Activated CD4-positive, alpha-beta T cell treated with anti-CD3 and anti-CD28 coated beads, Interleukin-2, amount 50 U/mL, for 24 hours (primary cell): ENCODE measurements at regions not wholly inside any gene's neighbourhood (a gene's known extent, or its start where the extent isn't known, plus 50 kb on each side); places are given as distances from the start of the nearest gene placed in this dataset.
"Not testable (repeated sequence)": the region's sequence is repeated elsewhere in the genome, so short reads cannot be mapped to it uniquely, and the experiment has no call there.

Source experiments
- DNase-seq, 2 donors: peaks; one replicate each; pipeline ENCODE4 v3.0.0-alpha.2; 2020; ENCODE audit warnings: low read depth in 1 of 2, low spot score in 1 of 2

- no peak for DNase-seq
Measured at GRCh38 chrX:46234775-46235174, 310.4 kb downstream of the ZNF674 start.

- no peak for DNase-seq
Measured at GRCh38 chrX:46228389-46228788, 316.8 kb downstream of the ZNF674 start.

DNA sequence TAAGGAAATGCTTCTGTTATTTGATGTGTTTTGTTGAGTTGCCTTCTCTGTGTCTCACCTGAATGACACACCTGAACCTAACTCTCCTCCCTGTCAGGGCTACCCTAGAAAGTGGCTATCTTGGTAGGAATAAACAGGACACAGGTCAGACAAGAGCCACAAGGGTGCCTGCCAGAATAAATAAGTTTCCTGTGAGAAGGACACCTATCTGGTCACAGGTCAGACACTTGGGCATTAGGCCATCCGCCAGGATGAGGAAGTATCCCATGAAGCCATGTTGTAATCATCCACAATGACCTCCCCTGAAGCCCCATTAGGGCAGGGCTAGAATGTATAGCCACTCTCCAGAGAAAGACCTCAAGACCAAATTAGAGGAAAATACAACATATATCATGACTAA, 318.8 kb downstream of the ZNF674 start:
- DNase-seq: no peak

GRCh38 chrX:46223499-46223898, 321.7 kb downstream of the ZNF674 start:
- DNase-seq: not testable (repeated sequence)

DNA sequence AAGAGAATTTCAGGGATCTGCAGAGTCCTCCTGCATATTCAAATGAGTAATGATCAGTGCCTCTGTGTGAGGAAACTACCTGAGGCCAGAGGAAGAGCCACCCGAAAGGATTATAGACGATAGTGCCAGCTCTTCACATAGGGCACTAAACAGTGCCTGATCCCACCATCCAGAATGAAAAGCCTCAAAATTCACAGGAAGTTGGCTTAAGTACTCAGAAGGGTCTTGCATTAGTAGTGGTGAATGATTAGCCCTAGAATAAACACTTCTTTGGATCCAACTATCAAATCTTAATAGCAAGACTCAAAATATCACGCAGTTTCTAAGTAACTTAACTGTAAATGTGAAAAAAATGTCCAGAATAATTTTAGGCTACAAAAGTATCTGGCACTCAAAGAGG, 324.4 kb downstream of the ZNF674 start:
- DNase-seq: no peak

DNA sequence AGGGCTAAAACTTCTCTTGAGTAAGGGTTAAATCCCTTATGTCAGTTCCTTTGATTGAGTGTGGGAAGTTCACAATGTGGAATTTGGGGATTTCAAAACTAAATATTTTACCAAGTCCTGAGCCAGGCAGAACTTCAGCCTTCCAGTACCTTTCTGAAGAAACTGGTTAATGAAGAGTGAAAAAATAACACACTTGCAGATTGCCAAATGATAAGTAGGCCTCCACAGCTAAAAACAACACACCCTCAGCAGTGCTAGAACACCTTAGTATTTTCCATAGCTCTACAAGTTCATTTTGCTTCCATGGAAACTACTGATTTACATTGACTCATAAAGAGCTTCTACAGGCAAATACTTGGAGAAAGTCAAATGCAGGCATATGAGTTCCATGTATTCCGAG, 326.8 kb downstream of the ZNF674 start:
- no peak for DNase-seq

DNA sequence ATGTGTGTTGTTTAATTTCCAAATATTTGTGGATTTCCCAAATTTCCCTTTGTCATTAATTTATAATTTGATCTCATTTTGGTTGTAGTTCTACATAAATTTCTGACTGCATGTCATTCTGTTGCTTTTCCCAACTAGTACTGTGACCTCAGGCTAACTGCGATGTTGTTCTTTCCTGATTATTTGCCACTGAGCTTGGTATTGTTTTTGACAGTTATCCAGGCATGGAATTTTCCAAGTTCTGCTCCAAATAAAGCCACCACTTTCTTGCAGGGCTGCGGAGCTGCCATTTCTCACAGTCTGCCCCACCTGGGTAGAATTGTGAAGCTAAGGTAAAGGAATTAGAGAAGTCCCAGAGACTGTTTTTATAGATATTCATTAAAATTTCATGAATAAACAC, 328.8 kb downstream of the ZNF674 start:
- no peak for DNase-seq

DNA sequence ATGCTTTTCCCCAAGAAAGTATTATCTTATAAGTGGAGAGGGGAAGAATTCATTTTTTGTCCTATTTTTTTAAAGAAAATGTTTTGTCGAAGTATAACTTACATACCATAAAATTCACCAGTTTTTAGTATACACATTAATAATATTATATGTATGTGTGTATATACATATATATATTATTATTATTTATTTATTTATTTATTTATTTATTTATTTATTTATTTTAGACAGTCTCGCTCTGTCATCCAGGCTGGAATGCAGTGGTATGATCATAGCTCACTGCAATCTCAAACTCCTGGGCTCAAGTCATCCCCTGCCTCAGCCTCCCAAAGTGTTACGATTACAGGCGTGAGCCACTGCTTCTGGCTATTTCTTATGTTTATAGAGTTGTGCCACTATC, 334.1 kb downstream of the ZNF674 start:
- no peak for DNase-seq

GRCh38 chrX:46209768-46210167, 335.5 kb downstream of the ZNF674 start:
- no peak for DNase-seq

DNA sequence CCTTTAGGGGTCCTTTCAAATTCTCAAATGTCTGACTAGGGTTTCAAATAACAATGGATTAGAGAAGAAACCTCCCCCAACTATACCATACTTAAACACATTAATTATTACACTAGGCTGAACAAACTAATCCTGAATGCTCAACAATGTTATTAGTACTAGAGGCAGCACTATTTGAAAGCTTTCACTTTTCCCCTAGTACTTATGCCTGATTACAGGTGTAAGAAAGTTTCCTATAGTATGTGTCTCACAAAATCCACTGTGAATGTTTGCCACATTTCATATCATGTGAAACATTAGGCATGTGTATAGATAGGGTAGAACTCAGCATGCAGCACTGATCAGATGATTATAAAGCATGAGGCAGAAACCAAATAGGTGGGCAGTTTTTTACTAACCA, 336.2 kb downstream of the ZNF674 start:
- no peak for DNase-seq

DNA sequence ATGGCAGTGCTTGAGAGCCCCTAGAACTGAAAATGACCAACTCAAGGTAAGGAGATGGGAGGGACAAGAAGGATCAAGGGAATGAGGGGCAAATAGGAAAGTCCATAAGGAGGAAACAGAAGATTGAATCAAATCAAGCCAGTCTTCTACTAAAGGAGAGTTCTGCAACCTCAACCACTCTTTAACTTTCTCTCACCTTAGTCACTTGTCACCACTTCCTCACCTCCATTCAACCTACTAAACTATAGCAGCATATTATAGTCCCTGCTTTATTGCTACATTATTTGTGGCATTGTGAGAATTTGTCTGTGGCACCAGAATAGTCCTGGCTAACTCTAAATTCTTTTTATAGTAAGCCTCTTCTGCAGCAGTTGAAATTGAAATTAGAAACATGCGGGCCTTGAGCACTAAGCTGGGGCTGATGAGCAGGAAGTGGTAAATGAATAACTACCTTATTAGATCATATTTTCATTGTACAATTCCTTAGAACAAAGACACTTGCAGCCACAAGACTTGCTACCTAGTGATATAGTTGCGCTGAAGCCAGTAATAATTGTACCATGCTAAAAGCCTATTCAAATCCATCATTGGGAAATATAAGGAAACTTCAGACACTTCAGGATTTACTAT, 336.9 kb downstream of the ZNF674 start:
- DNase-seq: no peak

DNA sequence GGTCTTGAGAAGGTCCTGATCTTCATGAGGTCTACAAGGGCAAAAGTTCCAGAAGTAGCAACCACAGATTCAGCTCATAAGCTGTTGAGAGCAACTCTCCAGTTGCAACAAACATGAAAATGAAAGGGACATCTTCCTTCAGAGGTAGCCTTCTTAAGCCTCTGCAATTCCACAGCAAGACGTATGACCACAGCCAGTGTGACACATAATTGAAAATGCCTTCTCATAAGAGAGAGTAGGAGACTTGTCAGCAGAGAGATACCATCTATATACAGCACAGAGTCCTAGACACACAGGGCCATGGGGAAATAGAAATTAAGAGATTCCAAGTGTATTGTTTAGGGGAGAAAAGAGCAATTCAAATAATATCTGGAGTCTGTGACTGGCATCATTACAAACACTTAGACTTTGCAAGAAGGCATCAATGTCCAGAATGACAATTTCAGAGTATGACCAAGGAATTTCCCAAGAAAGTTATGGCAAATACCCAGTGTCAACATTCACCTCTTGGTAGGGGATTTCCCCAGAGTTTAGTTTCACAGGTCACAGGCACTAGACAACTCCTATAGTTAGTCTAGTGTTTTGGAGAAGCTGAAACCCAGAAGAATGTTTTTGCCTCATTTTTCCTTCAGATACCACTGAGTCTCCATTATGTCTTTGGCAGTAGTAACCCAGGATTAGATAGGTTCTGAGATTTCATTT, 340.3 kb downstream of the ZNF674 start:
- no peak for DNase-seq

DNA sequence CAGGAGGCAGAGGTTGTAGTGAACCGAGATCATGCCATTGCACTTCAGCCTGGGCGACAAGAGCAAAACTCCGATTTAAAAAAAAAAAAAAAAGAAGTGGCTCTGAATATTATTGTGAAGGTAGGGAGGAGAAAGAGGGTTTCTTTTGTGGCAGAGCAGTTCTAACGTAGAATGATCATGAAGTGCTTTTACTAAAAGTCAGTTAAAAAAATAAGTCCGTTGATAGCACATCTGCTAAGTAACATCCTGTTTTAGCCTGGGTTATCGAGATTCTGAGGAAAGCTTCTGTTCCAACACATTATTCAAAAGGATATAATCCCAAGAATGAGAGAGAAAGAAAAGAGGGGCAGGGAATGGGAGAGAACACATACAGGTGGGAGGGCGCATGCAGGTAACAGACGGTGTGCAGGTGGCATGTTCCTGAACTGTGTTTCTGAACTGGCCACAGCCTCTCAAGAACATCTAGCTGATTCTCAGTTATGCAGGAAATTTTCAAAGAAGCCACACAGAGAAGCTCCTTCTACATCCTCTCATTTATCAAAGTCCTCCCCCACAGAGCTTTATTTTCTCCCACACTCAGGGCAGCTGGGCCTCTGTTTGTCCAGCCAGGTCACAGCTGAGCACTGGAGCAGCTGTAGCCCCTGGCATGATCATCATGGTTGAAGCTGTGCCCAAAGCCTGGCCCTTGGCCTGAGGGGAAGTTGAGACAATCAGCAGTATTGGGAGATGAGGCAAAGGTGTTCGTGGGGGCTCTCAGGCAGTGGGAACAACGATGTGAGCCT, 342.3 kb downstream of the ZNF674 start:
- DNase-seq: no peak

GRCh38 chrX:46200413-46200812, 344.8 kb downstream of the ZNF674 start:
- DNase-seq: no peak

GRCh38 chrX:46198858-46199257, 346.4 kb downstream of the ZNF674 start:
- DNase-seq: no peak

- DNase-seq: not testable (repeated sequence)
Measured at GRCh38 chrX:46186811-46187106, 358.5 kb downstream of the ZNF674 start.

- DNase-seq: no peak
Measured at GRCh38 chrX:46185923-46186810, 359.1 kb downstream of the ZNF674 start.

- DNase-seq: no peak
Measured at GRCh38 chrX:46184749-46185148, 360.5 kb downstream of the ZNF674 start.

- no peak for DNase-seq
Measured at GRCh38 chrX:46180258-46180687, 364.9 kb downstream of the ZNF674 start.

DNA sequence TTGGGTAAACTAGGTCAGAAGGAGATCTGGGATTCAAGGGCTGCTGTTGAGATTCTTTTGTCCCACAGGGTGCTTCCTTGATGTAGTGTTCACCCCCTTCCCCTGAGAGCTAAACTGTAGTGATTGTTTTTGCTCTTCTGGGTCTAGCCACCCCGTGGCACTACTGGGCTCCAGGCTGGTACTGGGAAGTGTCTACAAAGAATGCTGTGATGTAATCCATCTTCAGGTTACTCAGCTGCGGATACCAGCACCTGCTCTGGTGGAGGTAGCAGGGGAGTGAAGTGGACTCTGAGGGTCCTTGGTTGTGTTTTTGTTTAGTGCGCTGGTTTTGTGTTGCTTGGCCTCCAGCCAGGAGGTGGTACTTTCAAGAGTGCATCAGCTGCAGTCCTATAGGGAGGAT, 365.5 kb downstream of the ZNF674 start:
- no peak for DNase-seq

DNA sequence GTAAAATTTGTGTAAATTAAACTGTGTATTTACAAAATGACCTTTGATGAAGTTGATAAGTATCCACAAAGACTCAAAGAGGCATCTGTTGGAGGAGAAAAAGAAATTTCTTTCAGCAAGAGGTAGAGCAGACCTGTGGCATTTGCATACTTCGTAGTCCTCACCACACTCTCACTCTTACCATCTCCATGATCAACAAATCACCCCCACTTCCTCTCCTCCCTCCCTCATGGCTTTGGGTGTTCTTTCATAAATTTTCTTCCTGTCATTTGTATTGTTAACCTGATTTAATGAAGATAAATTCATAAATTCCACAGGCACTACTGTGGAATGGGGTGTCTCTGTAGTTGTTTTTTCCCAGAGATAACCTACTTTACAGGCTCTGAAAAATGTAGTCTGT, 366.5 kb downstream of the ZNF674 start:
- DNase-seq: no peak
